RKO (cell line): ENCODE measurements at regions not wholly inside any gene's neighbourhood (a gene's known extent, or its start where the extent isn't known, plus 50 kb on each side); places are given as distances from the start of the nearest gene placed in this dataset.
"Not testable (repeated sequence)": the region's sequence is repeated elsewhere in the genome, so short reads cannot be mapped to it uniquely, and the experiment has no call there.

Source experiments
- DNase-seq: peaks from one replicate; pipeline ENCODE4 v3.0.0-alpha.2; 2016; ENCODE audit warnings: low spot score

DNA sequence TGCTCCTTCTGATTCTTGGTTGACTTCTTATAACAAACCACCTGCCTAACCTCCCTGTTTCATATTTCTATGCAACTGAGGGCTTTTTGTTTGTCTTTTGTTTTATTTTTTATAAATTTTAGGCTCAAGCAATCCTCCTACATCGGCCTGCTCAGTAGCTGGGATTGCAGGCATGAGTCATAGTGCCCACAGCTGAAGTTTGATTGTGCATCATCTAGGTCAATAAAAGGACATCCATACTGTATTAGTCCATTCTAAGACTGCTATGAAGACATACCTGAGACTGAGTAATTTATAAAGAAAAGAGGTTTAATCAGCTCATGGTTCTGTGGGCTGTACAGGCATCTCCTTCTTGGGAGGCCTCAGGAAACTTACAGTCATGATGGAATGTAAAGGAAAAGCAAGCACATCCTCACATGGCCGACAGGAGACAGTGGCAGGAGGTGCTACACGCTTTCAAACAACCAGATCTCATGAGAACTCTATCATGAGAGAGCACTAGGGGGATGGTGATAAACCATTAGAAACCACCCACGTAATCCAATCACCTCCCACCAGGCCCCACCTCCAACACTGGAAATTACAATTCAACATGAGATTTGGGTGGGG lies 285.0 kb downstream of the SIPA1L2 start:
- DNase-seq, result no peak

DNA sequence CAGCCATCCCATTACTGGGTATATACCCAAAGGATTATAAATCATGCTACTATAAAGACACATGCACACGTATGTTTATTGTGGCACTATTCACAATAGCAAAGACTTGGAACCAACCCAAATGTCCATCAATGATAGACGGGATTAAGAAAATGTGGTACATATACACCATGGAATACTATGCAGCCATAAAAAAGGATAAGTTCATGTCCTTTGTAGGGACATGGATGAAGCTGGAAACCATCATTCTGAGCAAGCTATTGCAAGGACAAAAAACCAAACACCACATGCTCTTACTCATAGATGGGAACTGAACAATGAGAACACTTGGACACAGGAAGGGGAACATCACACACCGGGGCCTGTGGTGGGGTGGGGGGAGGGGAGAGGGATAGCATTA lies 285.7 kb downstream of the SIPA1L2 start:
- not testable (repeated sequence) for DNase-seq

DNA sequence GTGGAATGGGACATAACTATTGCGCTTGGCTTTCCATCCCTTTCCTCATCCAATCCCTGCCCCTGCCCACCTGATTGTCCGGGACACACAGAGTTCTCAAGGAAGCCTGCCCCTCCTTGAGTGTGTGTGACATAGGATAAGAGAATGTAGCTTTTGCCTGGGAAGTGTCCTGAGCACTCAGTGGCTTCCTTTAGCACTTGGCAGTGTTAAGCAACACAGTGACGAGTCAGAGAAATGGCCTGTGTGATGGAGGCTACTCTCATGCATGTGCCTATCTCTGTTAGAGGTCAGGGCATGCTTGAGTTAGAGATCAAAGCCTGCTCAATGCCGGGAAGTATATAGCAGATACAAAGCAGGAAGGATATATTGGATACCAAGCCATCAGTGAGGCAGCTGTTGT lies 289.5 kb downstream of the SIPA1L2 start:
- DNase-seq, result no peak

DNA sequence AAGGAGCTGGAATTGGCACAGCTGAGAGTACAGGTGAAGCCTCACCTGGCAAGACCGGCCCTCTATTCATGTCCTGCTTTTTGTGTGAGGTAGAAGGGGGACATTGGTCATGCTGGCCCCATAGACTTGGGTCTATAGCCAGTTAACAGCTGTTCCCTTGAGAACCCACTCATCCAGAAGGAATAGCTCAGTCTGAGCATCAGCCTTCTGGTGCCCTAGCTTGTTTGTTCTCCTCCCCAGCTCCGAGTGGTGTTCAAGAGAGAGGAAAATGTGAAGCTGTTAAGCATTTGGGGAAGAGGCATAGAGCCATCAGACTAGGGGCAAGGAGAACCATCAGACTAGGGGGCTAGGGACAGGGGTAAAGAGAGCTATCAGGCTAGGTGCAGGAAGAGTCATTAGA lies 290.9 kb downstream of the SIPA1L2 start:
- DNase-seq, result no peak

DNA sequence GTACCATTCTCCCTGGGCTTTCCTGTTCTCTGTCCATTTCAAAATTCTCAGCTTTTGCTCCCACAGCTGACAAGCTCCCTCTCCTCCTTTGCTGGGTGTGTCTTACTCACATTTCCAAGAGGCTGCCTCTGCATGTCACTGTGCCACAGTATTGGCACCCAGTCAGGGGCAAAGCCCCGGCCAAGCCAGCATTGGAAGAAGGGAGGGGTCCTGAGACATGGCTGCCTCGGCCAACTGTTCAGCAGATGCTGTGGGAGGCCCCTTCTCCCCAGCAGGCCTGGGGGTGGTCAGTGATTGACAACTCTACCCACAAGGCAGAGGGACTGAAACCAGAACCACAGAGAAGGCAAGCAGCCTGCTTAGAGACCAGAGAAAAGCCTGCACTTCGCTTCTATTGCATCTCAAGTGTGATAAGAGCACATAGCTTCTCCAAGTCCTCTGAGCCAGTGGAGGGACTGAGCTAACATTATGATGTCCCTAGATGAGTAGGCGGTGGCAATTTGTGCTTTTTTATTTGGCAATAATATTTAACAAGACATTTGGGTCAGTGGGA lies 294.1 kb downstream of the SIPA1L2 start:
- no peak for DNase-seq

DNA sequence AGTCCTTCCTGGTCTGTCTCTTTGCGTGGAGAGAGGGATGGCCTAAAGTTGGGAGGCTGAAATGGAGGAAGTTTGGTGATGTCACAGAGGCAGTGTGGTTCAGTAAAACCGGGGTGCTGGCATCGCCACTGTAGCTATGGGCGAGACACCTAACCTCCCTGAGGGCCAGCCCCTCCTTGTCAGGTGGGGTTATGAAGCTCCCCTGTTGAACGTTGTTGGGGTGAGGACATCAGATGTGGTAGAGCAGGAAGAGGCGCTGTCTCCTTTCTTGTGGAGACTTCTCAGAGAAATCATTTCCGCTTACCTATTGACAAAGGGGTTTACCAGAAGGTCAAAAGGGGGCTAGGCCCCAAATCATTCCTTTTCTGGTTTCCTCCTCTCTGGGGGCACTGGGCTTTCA lies 294.7 kb downstream of the SIPA1L2 start:
- DNase-seq, result no peak

DNA sequence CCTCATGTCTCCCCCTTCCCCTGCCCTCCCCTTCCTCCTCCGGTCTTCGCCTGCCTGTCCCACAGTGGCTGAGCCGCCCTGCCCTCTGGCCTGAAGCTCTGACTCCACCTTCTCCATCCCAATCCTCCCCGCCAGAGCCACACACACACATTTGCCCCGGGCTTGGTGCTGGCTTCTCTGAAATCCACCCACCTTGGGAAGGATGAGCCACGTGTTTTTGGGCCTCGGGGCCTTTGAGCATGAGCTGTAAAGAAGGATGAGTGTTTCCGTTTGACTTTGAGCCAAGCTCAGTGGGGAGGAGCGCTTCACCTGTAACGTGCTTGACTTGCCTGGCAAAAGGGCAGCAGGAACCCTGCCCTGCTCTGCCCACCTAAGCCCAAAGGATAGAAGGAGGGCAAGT lies 295.1 kb downstream of the SIPA1L2 start:
- no peak for DNase-seq

DNA sequence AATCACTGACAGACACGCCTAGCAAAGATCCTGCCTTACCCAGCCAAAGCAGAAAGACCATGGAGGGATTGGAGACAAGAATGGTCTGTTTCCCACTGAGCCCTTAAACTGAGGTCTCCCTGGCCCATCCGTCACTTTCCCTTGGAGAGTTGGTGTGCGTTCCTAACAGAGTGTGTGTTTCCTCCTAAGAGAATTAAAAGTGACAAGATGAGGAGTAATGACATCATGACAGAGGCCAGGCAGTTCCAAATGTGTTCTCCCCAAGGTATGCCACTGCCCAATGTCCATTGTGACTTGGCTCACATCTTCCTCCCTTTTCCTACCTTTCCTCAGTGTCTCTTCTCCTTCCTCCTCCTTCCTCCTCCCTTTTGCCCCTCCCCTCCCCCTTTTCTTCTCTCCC lies 295.7 kb downstream of the SIPA1L2 start:
- no peak for DNase-seq

DNA sequence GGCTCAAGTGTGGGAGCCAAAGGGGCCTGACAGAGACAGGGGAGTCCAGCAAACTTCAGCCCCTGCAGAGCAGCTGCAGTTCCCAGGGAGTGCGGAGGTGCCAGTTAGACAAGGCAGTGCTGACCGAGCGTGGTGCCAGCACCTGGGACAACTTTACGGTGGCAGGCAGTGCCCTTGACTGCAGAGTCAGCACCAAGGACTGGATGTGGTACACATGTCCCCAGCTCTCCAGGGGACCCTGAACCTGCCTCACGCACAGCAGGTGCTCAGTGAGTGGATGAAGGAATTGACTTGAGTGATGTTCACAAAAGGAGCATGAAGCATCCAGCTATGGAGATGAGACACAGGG lies 296.5 kb downstream of the SIPA1L2 start:
- DNase-seq, result no peak

DNA sequence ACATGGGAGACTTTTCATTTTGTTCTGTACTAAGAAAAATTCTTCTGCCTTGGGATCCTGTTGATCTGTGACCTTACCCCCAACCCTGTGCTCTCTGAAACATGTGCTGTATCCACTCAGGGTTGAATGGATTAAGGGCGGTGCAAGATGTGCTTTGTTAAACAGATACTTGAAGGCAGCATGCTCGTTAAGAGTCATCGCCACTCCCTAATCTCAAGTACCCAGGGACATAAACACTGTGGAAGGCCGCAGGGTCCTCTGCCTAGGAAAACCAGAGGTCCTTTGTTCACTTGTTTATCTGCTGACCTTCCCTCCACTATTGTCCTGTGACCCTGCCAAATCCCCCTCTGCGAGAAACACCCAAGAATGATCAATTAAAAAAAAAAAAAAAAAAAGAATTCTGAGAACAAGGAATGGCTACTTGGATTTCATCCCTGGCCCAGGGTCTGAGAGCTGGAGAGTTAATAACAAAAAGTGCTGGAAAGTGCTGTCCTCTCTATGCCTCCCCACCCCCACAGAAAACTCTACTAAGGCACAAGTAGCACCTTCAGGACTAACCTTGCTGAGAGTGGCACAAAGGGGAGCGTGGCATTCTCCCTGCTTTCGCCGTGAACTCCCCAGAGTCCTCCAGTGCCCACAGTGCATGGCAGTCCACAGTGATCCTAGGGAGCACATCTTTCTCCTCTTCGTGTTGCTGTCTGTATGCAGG lies 297.1 kb downstream of the SIPA1L2 start:
- DNase-seq, result not testable (repeated sequence)

DNA sequence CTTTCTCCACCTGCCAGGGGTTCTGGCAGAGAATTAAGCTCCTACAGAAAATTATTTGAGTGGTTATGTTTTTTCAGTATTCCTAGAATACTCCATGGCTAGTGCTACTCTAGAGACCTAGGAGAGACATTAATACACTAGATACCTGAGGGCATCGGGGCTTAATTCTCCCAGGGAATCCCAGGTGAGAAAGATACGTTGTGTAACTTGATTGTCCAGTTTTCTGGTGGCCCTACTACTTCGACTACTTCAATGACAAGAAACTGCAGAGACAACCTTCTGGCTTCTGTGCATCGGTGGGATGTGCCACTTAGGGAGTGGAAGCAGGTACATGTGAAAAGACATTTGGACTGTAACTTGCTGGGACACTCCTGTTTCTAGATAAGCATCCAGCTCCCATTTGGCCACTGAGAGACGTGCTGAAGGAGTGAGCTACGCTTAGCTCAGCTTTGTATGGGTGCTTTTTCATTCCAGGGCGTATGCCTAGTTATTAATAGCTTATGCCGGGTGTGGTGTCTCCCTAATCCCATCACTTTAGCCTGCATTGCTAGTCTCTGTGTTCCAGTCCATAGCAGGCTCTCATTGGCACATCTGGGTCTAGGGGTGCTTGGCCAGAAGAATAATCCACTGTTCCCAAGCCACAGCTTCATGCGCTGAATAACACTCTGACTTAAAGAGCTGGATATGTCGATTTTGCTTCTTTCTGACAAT lies 300.7 kb downstream of the SIPA1L2 start:
- no peak for DNase-seq

DNA sequence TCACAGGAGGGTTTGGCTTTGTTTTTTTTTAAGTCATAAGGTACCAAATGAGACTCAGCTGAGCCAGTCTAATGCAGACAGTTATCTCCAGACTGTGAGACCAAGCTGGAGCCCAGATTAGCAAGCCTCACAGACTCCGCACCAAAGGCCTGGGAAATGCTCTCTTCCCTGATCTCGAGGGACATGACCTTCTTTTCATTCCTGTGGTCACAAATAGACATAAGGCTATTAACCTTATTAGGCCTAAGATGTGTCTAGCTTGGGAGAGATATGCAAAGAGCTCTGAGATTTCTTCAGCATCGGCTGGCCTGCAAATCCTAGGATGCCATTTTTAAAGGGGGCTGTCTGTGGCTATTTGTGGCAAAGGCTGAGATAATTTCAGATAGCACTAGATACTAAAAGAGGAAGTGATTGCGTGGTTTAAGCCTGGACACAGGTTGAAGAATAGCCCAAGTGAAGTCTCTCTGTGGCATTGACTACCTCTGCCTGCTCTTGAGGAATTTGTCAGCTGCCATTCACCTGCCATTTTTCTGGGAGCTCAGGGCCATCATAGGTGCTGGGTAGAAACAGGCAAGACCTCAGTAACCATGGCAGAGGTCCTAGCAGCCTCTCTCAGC lies 301.3 kb downstream of the SIPA1L2 start:
- DNase-seq, result no peak

DNA sequence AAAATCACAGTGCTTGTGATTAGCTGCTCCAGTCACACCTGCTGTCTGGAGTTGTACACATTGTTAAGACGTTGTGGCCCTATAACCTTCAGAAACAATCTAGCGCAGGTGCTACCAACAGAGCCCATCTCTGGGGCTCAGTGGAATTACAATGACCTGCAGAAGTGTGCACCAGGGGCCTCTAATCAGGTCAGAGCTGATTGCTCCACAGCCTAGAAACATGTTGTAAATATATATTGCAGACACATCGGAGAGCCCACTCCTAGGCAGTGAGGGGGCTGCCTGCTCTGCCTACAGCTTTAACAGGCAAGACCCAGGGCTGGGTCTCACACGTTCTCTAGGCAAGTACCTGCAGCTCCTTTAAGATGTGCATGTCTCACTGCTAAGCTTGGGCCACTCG lies 302.0 kb downstream of the SIPA1L2 start:
- no peak for DNase-seq

DNA sequence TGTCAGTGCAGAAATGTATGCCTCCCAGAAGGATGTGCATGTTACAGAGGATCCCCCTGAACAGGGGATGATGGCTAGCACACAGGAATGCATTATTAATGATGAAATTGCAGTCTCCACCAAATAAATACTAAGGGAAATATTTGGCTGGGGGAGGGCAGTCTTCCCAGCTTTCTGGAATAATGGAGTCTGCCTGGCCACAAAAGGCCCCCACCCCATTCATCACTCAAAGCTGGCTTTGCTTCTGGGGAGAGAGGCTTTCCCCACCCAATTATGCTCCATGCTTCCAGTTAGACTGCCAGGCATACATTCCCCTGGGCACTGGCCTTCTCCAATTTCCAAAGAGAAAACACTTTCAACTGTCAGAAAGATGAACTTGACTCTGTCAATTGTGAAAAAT lies 302.7 kb downstream of the SIPA1L2 start:
- no peak for DNase-seq

DNA sequence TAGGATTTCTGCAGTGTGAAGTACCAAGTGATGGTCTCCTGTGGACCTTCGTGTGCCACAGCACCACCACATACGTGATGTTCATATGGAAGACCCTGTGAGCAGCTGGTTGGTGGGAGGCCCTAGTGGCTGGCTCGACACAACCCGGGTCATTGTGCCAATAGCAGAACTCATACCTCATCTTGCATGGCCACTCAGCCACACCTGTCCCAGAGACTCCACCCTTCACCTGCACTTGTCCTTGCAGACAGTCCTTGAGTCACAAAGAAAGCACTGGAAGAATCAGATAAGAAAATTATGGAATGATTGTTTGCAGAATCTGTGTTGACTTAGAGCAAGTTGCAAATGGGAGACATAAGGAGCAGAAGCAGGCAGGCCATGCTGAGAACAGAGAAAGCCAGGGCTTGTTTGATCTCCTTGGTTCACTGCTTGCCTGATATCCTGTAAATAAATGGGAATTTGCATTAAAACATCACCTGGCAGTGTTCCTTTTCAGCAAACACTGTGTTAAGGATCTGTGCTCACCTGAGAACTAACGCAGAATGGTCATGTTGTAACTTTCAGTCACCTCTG lies 307.7 kb downstream of the SIPA1L2 start:
- no peak for DNase-seq

DNA sequence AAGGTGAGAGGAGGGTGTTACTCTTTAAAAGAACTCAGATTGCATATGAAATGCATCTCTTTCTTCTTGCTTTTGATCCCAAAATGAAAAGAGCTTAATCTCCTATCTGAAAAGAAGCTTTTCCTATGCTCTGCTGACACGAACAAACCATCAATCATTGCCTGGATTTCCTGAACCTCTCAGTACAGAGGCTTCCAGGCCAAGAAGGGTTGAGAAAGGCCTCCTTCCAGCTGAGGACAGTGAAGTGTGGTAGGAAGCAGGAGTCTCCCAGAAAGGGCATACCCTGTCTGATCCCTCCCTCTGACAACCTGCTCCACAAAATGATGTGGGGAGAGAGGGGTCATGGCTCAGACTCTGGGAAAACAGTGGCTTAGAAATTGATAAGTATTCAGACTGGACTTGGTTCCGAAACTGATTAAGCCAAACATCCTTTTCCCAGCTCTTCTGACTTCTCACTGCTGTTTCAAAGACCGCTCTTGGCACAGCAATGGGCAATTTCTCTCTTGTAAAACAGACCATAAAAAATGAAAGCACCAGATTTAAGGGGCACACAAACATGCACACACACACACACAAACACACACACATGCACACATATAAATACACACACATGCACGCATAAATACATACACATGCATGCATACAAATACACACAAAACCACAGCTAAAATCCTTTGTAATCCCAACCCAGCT lies 310.3 kb downstream of the SIPA1L2 start:
- DNase-seq, result no peak

DNA sequence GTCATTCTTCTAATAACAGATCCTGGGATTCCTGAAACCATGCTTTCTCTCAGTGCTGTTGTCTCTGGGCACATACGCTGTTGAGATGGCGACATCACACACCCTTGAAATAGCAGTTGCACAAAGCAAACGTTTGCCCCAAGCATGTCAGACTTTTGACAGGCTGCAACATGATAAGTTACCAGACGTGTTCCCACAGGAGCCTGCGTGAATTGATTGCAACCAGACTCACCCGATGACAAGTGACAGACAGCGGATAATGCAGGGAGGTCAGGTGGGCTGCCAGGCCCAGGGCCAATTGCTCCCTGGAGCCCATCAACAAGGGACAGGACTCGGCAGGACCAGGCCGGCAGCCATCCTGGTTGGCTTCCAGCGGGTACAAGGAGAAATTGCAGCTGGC lies 310.9 kb downstream of the SIPA1L2 start:
- DNase-seq, result no peak

DNA sequence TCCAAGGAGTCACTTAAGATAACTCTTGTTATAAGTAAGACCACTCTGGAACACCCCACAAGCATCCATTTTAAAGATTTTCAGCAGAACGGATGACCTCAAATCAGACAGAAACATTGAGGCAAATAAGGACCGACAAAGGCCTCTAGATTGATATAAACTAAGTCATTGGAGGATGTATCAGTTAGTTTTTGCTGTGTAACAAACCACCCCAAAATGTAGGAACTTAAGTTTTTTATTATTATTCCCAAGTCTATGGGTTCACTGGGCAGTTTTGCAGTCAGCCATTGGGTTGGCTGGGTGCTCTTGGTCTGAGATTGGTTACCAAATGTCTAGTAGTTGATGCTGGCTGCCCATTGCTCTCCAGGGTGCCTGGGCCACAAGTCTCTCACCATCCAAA lies 311.8 kb downstream of the SIPA1L2 start:
- no peak for DNase-seq

DNA sequence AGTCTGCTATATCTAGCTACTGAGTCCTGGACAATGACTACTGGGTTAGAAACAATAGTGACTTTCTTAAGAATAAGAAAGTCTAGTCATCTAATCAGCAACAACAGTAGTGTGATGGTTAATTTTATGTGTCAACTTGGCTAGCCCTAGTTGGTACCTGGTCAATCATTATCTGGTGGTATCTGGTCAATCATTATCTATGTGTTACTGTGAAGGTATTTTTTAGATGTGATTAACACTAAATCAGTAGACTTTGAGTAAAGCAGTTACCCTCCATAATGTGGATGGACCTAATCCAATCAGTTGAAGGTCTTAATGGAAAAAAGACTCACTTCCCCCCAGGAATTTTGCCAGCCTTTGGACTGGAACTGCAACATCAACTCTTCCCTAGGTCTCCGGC lies 312.6 kb downstream of the SIPA1L2 start:
- no peak for DNase-seq

DNA sequence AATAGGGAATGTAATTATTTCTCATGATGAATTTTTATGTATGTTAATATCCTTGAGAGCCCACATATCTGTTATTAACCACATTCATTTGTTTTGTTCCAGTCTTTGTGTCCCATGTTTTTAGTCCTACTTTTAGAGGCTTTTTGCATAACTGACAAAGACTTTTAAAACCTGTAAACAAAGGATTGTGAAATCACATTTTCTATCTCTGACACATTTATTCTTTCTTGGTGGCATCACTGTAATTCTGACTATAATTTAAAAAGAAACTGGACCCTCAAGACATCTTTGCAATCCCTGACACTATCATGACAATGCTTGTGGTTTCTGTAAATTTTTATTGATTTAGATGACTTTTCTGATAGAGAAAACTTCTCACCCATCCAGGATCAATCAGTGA lies 313.1 kb downstream of the SIPA1L2 start:
- no peak for DNase-seq

DNA sequence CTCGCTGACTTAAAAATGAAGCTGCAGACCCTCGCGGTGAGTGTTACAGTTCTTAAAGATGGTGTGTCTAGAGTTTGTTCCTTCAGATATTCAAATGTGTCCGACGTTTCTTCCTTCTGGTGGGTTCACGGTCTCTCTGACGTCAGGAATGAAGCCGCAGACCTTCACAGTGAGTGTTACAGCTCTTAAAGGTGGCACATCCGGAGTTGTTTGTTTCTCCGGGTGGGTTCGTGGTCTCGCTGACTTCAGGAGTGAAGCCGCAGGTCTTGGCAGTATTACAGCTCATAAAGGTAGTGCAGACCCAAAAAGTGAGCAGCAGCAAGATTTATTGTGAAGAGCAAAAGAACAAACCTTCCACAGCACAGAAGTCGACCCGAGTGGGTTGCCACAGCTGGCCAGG lies 316.1 kb downstream of the SIPA1L2 start:
- not testable (repeated sequence) for DNase-seq

DNA sequence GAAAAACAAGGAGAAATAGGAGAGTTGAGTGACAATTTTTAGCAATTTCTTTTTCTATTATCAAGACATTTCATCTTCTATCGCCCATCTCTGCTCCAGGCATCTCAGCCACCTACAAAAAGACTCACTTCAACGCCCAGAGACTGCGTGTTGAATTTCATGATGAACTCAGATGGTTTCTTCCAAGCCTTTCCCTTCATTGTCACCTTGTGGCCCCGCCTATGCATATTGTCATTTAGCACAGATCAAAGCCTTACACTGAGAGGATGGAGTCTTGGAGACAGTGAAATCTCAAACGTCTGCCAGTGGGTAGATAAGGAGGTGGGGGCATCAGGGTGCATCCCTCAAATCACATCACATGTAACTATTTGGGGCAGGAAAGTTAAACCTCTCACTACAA lies 319.4 kb downstream of the SIPA1L2 start:
- no peak for DNase-seq
